ENCODE measurements at regions not wholly inside any gene's neighbourhood (a gene's known extent, or its start where the extent isn't known, plus 50 kb on each side); places are given as distances from the start of the nearest gene placed in this dataset.

DNA sequence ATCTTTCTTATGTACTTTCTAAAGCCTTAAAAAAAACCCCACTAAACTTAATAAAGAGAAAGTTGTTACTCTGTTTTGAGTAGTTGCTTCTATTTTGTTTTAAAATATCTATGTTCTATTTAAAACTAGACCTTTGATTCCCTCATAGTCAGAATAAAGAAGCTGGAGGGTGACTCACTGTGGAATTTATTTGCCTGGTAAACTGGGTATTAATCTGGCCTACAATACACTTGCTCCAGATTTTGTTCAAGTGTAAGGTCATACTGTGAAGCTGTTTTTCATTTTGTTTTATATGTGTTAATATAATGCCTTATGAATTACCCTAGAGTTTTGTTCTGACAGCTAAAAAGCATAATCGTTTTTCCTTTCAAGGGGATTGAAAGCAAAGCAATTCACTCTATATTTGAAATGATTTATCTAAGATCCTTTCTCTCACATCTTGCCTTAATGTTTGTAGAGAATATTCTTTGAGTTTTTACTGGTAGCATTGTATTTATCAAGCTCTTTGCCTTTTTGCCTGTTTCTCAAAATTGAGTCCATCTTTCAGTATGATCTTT is 277.4 kb upstream of the PITX2 start:
- TF ChIP-seq CTCF (conservative IDR thresholded peaks at IDR 0.05; ENCODE audit: low read depth, low read length) (no peak), NFE2L2 (IDR thresholded peaks at IDR 0.05; ENCODE audit: low read depth, low read length) (no peak), POLR2A (IDR thresholded peaks at IDR 0.05; ENCODE audit: low read depth, low read length) (no peak), CEBPB (IDR thresholded peaks at IDR 0.05; ENCODE audit: low read depth, low read length) (no peak), RFX5 (IDR thresholded peaks at IDR 0.05; ENCODE audit: low read depth, low read length) (no peak)
- TF ChIP-seq, protein P1, sequence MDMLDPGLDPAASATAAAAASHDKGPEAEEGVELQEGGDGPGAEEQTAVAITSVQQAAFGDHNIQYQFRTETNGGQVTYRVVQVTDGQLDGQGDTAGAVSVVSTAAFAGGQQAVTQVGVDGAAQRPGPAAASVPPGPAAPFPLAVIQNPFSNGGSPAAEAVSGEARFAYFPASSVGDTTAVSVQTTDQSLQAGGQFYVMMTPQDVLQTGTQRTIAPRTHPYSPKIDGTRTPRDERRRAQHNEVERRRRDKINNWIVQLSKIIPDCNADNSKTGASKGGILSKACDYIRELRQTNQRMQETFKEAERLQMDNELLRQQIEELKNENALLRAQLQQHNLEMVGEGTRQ (IDR thresholded peaks at IDR 0.05; ENCODE audit: low read depth, low read length), result no peak

Measured in IMR-90 (cell line).